Neural cell (in vitro differentiated cells): ENCODE measurements at regions not wholly inside any gene's neighbourhood (a gene's known extent, or its start where the extent isn't known, plus 50 kb on each side); places are given as distances from the start of the nearest gene placed in this dataset.

Experiments
- H2AFZ ChIP-seq: fragments of 200-600, 300-800 bp; sonication (generic), shearing (Covaris generic); 2 replicates; pipeline ENCODE4 v1.6.0; 2014; ENCODE audit warnings: low read depth, mild to moderate bottlenecking, antibody characterized with exemption, low read length, moderate library complexity
- H3F3A ChIP-seq: fragments of 200-600 bp; shearing (Covaris generic); 2 replicates; pipeline ENCODE4 v1.6.1; 2016; ENCODE audit warnings: mild to moderate bottlenecking, moderate library complexity, mixed read lengths, antibody characterized with exemption, low read length; ENCODE audit not compliant: insufficient read depth, poor library complexity, severe bottlenecking
- H3K27ac ChIP-seq: fragments of 200-600, 300-800 bp; sonication (generic), shearing (Covaris generic); 2 replicates; pipeline ENCODE4 v1.5.1; 2014; ENCODE audit warnings: mild to moderate bottlenecking, low read length, moderate library complexity
- H3K27me3 ChIP-seq: fragments of 300-800, 200-600 bp; sonication (generic), shearing (Covaris generic); 2 replicates; pipeline ENCODE4 v1.6.0; 2014; ENCODE audit warnings: mild to moderate bottlenecking, low read depth, low read length, moderate library complexity; ENCODE audit not compliant: insufficient read depth
- H3K36me3 ChIP-seq: fragments of 300-800, 200-600 bp; sonication (generic), shearing (Covaris generic); 2 replicates; pipeline ENCODE4 v1.5.1; 2014; ENCODE audit warnings: mild to moderate bottlenecking, antibody characterized with exemption, low read length, moderate library complexity; ENCODE audit not compliant: insufficient read depth
- H3K4me2 ChIP-seq: fragments of 300-800, 200-600 bp; sonication (generic), shearing (Covaris generic); 2 replicates; pipeline ENCODE4 v1.6.0; 2014; ENCODE audit warnings: mild to moderate bottlenecking, low read length
- H3K4me3 ChIP-seq: fragments of 300-800, 200-600 bp; sonication (generic), shearing (Covaris generic); 2 replicates; pipeline ENCODE4 v1.5.1; 2014; ENCODE audit warnings: mild to moderate bottlenecking, low read length, moderate library complexity
- H3K79me2 ChIP-seq: fragments of 200-600 bp; shearing (Covaris generic); replicated peaks from 2 replicates; pipeline ENCODE4 v1.6.0; 2014; ENCODE audit warnings: mild to moderate bottlenecking, low read length, moderate library complexity; ENCODE audit not compliant: insufficient read depth
- H3K9ac ChIP-seq: fragments of 300-800, 200-600 bp; sonication (generic), shearing (Covaris generic); 2 replicates; pipeline ENCODE4 v1.6.1; 2016; ENCODE audit warnings: mild to moderate bottlenecking, low read length, mixed read lengths
- H3K9me2 ChIP-seq: fragments of 200-600 bp; shearing (Covaris generic); 2 replicates; pipeline ENCODE4 v1.6.1; 2016; ENCODE audit warnings: mild to moderate bottlenecking, low read length, mixed read lengths; ENCODE audit not compliant: insufficient read depth
- H3K9me3 ChIP-seq: fragments of 200-600, 300-800 bp; sonication (generic), shearing (Covaris generic); 2 replicates; pipeline ENCODE4 v1.6.1; 2016; ENCODE audit warnings: mild to moderate bottlenecking, mixed run types, low read length, moderate library complexity, mixed read lengths
- H4K20me1 ChIP-seq: fragments of 200-600 bp; shearing (Covaris generic); 2 replicates; pipeline ENCODE4 v1.6.1; 2016; ENCODE audit warnings: mild to moderate bottlenecking, mixed run types; ENCODE audit not compliant: insufficient read depth
- CTCF ChIP-seq: fragments of 450-650 bp; IDR thresholded peaks from 2 replicates; pipeline ENCODE4 v1.5.1; 2014; ENCODE audit warnings: antibody characterized with exemption, mild to moderate bottlenecking, moderate library complexity; ENCODE audit not compliant: poor library complexity, severe bottlenecking
- EP300 ChIP-seq: fragments of 450-650 bp; conservative IDR thresholded peaks from 2 replicates; pipeline ENCODE4 v1.6.1; 2014; ENCODE audit warnings: antibody characterized with exemption, mild to moderate bottlenecking, moderate library complexity; ENCODE audit not compliant: poor library complexity, severe bottlenecking
- EZH2 ChIP-seq: fragments of 200-600, 300-800 bp; shearing (Covaris generic), sonication (generic); IDR thresholded peaks from 2 replicates; pipeline ENCODE4 v1.6.1; 2014; ENCODE audit warnings: antibody characterized with exemption, low read length, borderline replicate concordance, mild to moderate bottlenecking; ENCODE audit not compliant: insufficient read depth, poor library complexity, severe bottlenecking
- MXI1 ChIP-seq: fragments of 450-650 bp; conservative IDR thresholded peaks from 2 replicates; pipeline ENCODE4 v1.6.1; 2014; ENCODE audit warnings: antibody characterized with exemption, mild to moderate bottlenecking; ENCODE audit not compliant: poor library complexity, severe bottlenecking
- POLR2AphosphoS5 ChIP-seq: IDR thresholded peaks from 2 replicates; pipeline ENCODE4 v1.6.1; 2012
- RAD21 ChIP-seq: fragments of 450-650 bp; conservative IDR thresholded peaks from 2 replicates; pipeline ENCODE4 v1.6.1; 2014; ENCODE audit warnings: antibody characterized with exemption, mild to moderate bottlenecking, moderate library complexity
- REST ChIP-seq: IDR thresholded peaks from 2 replicates; pipeline ENCODE4 v1.6.1; 2012; ENCODE audit warnings: borderline replicate concordance
- SMC3 ChIP-seq: fragments of 450-650 bp; conservative IDR thresholded peaks from 2 replicates; pipeline ENCODE4 v1.6.1; 2014; ENCODE audit warnings: antibody characterized with exemption, mild to moderate bottlenecking, moderate library complexity; ENCODE audit not compliant: poor library complexity
- TAF1 ChIP-seq: IDR thresholded peaks from 2 replicates; pipeline ENCODE4 v1.6.1; 2012; ENCODE audit warnings: low read depth

GRCh38 chr18:42578792-42579191 lies 536.7 kb downstream of the RIT2 start:
- Histone ChIP-seq H3K4me2 (no peak overlapping the region), H3F3A (no peaks in the 10 kb centered on the region), H3K4me3 (no peak overlapping the region), H3K9me2 (no peaks in the 10 kb centered on the region), H3K9me3 (no peaks in the 10 kb centered on the region), H3K27me3 (no peaks in the 10 kb centered on the region), H3K79me2 (no peaks in the 10 kb centered on the region), H3K27ac (no peak overlapping the region), H2AFZ (no peak overlapping the region), H4K20me1 (no peaks in the 10 kb centered on the region), H3K9ac (no peak overlapping the region), H3K36me3 (no peaks in the 10 kb centered on the region)
- TF ChIP-seq MXI1: no peak
- no peak for TF ChIP-seq SMC3
- no peak for TF ChIP-seq CTCF
- TF ChIP-seq RAD21: no peak
- no peak for TF ChIP-seq EZH2
- TF ChIP-seq TAF1: no peak
- TF ChIP-seq REST: no peak
- TF ChIP-seq POLR2AphosphoS5: no peak

GRCh38 chr18:42582266-42582665 lies 533.2 kb downstream of the RIT2 start:
- no peaks in the 10 kb centered on the region for H4K20me1 ChIP-seq
- no peak overlapping the region for H3K4me3 ChIP-seq
- H3K9me2 ChIP-seq: no peaks in the 10 kb centered on the region
- no peaks in the 10 kb centered on the region for H3K36me3 ChIP-seq
- H3F3A ChIP-seq: no peaks in the 10 kb centered on the region
- no peaks in the 10 kb centered on the region for H3K79me2 ChIP-seq
- H3K27ac ChIP-seq: no peak overlapping the region
- TF ChIP-seq TAF1 (no peak), EZH2 (no peak), CTCF (no peak), RAD21 (no peak), EP300 (no peak), SMC3 (no peak), POLR2AphosphoS5 (no peak), REST (no peak), MXI1 (no peak)
- no peaks in the 10 kb centered on the region for H3K27me3 ChIP-seq
- no peaks in the 10 kb centered on the region for H3K9me3 ChIP-seq
- no peak overlapping the region for H2AFZ ChIP-seq
- no peak overlapping the region for H3K4me2 ChIP-seq
- H3K9ac ChIP-seq: no peak overlapping the region
